ENCODE measurements at regions not wholly inside any gene's neighbourhood (a gene's known extent, or its start where the extent isn't known, plus 50 kb on each side); places are given as distances from the start of the nearest gene placed in this dataset.

DNA sequence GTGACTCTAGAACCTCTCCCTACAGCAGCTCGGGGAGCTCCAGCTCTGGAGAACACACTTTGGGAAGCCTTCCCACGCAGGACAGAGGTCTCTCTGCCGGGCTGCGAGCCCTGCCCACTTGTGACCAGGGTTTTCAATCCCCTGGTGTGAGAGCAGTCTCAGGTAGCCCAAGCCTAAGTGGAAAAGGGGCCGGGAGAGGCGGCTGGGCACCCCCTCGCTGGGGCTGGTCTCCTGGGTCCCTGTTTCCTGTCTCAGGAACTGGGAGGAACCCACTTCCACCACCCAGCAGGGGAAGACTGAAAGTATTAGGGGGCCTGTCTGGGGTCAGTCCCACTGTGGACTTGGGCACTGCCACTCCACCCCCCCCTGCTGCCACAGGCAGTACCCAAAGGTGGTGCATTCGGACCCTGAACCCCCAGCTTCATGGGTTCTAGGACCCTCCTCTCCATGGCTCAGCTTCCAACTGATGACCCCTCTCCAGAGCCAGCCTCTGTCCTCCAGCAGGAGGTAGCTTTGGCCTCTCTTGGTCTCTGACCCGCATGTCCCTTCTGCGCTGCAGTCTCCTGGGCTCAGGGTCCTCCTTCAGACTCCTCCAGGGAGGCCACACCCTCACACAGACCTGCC is 70.0 kb downstream of the RRM2 start:
- no peaks in the 10 kb centered on the region for H3K4me1 ChIP-seq (ENCODE audit: control insufficient read depth in 4 of 4, insufficient read depth in 4 of 4, low read length in 3 of 4)
- TF ChIP-seq GABPA (IDR thresholded peaks at IDR 0.05 in 1 of 2, conservative IDR thresholded peaks at IDR 0.05 in 1 of 2) = no peak
- TF ChIP-seq RXRA (IDR thresholded peaks at IDR 0.05) = no peak
- TF ChIP-seq HNF4G (IDR thresholded peaks at IDR 0.05) = no peak
- TF ChIP-seq, protein P1, sequence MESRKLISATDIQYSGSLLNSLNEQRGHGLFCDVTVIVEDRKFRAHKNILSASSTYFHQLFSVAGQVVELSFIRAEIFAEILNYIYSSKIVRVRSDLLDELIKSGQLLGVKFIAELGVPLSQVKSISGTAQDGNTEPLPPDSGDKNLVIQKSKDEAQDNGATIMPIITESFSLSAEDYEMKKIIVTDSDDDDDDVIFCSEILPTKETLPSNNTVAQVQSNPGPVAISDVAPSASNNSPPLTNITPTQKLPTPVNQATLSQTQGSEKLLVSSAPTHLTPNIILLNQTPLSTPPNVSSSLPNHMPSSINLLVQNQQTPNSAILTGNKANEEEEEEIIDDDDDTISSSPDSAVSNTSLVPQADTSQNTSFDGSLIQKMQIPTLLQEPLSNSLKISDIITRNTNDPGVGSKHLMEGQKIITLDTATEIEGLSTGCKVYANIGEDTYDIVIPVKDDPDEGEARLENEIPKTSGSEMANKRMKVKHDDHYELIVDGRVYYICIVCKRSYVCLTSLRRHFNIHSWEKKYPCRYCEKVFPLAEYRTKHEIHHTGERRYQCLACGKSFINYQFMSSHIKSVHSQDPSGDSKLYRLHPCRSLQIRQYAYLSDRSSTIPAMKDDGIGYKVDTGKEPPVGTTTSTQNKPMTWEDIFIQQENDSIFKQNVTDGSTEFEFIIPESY (IDR thresholded peaks at IDR 0.05) = no peak
- no peak for TF ChIP-seq JUND (IDR thresholded peaks at IDR 0.05)
- TF ChIP-seq CTCF (IDR thresholded peaks at IDR 0.05; ENCODE audit: low read depth, low read length, missing input control) = no peak
- TF ChIP-seq NR2F2 (IDR thresholded peaks at IDR 0.05) = no peak
- no peak for TF ChIP-seq YY1 (IDR thresholded peaks at IDR 0.05)
- no peak for TF ChIP-seq FOXA1 (IDR thresholded peaks at IDR 0.05)
- TF ChIP-seq, protein P2, sequence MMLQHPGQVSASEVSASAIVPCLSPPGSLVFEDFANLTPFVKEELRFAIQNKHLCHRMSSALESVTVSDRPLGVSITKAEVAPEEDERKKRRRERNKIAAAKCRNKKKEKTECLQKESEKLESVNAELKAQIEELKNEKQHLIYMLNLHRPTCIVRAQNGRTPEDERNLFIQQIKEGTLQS (IDR thresholded peaks at IDR 0.05) = no peak
- TF ChIP-seq MAX (IDR thresholded peaks at IDR 0.05) = no peak
- no peak for TF ChIP-seq HNF4A (conservative IDR thresholded peaks at IDR 0.05)
- TF ChIP-seq, protein P3, sequence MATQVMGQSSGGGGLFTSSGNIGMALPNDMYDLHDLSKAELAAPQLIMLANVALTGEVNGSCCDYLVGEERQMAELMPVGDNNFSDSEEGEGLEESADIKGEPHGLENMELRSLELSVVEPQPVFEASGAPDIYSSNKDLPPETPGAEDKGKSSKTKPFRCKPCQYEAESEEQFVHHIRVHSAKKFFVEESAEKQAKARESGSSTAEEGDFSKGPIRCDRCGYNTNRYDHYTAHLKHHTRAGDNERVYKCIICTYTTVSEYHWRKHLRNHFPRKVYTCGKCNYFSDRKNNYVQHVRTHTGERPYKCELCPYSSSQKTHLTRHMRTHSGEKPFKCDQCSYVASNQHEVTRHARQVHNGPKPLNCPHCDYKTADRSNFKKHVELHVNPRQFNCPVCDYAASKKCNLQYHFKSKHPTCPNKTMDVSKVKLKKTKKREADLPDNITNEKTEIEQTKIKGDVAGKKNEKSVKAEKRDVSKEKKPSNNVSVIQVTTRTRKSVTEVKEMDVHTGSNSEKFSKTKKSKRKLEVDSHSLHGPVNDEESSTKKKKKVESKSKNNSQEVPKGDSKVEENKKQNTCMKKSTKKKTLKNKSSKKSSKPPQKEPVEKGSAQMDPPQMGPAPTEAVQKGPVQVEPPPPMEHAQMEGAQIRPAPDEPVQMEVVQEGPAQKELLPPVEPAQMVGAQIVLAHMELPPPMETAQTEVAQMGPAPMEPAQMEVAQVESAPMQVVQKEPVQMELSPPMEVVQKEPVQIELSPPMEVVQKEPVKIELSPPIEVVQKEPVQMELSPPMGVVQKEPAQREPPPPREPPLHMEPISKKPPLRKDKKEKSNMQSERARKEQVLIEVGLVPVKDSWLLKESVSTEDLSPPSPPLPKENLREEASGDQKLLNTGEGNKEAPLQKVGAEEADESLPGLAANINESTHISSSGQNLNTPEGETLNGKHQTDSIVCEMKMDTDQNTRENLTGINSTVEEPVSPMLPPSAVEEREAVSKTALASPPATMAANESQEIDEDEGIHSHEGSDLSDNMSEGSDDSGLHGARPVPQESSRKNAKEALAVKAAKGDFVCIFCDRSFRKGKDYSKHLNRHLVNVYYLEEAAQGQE (IDR thresholded peaks at IDR 0.05) = no peak
- no peak for TF ChIP-seq TAF1 (conservative IDR thresholded peaks at IDR 0.05)
- no peak for TF ChIP-seq FOXA2 (IDR thresholded peaks at IDR 0.05)
- TF ChIP-seq SP1 (IDR thresholded peaks at IDR 0.05) = no peak
- no peak for TF ChIP-seq EGR1 (IDR thresholded peaks at IDR 0.05; ENCODE audit: low read depth in 2 of 2)
- TF ChIP-seq RAD21 (IDR thresholded peaks at IDR 0.05) = no peak
- DNase-seq (ENCODE audit: low spot score) = no peak
- no peaks in the 10 kb centered on the region for H3K9me3 ChIP-seq (ENCODE audit: control insufficient read depth in 4 of 4, low read length in 3 of 4)
- H3K27ac ChIP-seq (ENCODE audit: low read depth in 1 of 2, low read length in 2 of 2) = no peak overlapping the region
- no peaks in the 10 kb centered on the region for H3K36me3 ChIP-seq (ENCODE audit: control insufficient read depth in 4 of 4, insufficient read depth in 3 of 4, low read depth in 1 of 4, low read length in 3 of 4)
- no peaks in the 10 kb centered on the region for H3K27me3 ChIP-seq (ENCODE audit: control insufficient read depth in 4 of 4, insufficient read depth in 4 of 4, low read length in 3 of 4)
- no peak overlapping the region for H3K4me3 ChIP-seq (ENCODE audit: low read depth in 1 of 3, low read length in 3 of 3)
- no peak overlapping the region for H3K9ac ChIP-seq (ENCODE audit: low read depth in 1 of 2, low read length in 2 of 2)
- 88% methylated on average over 10 of the region's 10 CpGs for WGBS

All from liver (tissue), 8 donors.